ENCODE measurements at regions not wholly inside any gene's neighbourhood (a gene's known extent, or its start where the extent isn't known, plus 50 kb on each side); places are given as distances from the start of the nearest gene placed in this dataset.

DNA sequence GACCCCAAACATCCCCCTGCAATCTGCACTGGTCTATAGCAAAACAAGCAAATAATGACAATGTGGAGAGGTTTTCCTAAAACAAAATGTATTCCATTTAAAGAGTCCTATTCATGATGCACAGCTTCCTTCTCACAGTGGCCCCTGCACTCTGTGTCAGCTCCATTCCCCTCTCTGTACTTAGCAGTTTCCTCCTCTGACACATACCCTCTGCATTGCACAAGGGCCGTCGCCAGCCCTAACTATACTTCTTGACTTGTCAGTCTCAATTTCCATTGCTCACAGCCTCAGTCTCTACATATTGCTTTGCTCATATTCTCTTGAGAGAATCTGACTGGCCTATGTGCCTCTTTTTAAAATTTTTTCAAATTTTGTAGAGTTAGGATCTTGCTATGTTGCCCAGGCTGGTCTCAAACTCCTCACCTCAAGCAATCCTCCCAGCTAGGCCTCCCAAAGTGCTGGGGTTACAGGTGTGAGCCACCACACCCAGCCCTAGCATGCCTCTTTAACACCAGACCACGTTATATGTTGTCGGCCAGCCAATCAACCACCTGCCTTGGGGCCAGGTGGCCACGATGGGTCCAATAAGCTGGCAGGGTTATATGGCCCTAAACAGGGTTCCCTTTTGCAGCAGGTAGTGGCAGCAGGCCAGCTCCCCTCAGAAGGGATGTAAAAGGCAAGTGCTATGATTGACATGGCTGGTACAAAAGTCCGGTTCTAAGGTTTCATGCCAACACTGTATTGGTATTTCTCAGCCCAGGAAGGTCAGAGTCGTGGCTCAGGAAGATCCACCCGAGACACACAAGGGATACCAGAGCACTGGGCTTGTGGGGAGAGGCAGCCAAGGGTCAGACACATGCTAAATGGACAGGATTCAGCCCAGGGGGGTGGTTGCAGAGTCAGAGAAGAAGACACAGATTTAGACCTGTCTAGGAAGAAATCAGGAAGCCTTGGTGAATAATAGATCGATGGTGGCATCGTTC is 59.0 kb upstream of the SMAD3 start:
- H3K9me3 ChIP-seq (ENCODE audit: control insufficient read depth, low read depth, low read length), result no peaks in the 10 kb centered on the region
- no peak overlapping the region for H3K27ac ChIP-seq (ENCODE audit: control insufficient read depth, insufficient read depth, low read length)
- H3K9me1 ChIP-seq (ENCODE audit: control insufficient read depth, extremely low read depth, insufficient read depth, low read length), result no peaks in the 10 kb centered on the region
- no peaks in the 10 kb centered on the region for H4K20me1 ChIP-seq (ENCODE audit: control insufficient read depth, extremely low read depth, insufficient read depth, low read length)
- H3K4me3 ChIP-seq (ENCODE audit: control insufficient read depth in 2 of 3, extremely low read depth in 1 of 3, insufficient read depth in 2 of 3, low read depth in 1 of 3, low read length in 3 of 3), result no peak overlapping the region
- no peaks in the 10 kb centered on the region for H3K36me3 ChIP-seq (ENCODE audit: control insufficient read depth in 2 of 2, extremely low read depth in 1 of 2, insufficient read depth in 2 of 2, low read length in 2 of 2)
- dilution Hi-C loops (cut with MboI; ENCODE audit: extremely low pct_ligation_motif_present, low sequenced_read_pairs), result no loop called here
- no peak for FAIRE-seq
- no peak overlapping the region for H3K9ac ChIP-seq (ENCODE audit: control insufficient read depth, extremely low read depth, insufficient read depth, low read length)
- DNase-seq (ENCODE audit: low read depth, low spot score), result no peak
- no peaks in the 10 kb centered on the region for H3K27me3 ChIP-seq (ENCODE audit: control insufficient read depth, extremely low read depth, insufficient read depth, low read length)
- no peak overlapping the region for H3K4me2 ChIP-seq (ENCODE audit: control insufficient read depth, extremely low read depth, insufficient read depth, low read depth, low read length)
- H3K4me1 ChIP-seq (ENCODE audit: control insufficient read depth, extremely low read depth, insufficient read depth, low read length), result peaks cover 6% of the 10 kb centered on the region
- H2AFZ ChIP-seq (ENCODE audit: control insufficient read depth, low read length), result no peak overlapping the region
- no peaks in the 10 kb centered on the region for H3K79me2 ChIP-seq (ENCODE audit: control insufficient read depth, insufficient read depth, low read length)
- TF ChIP-seq, protein P1, sequence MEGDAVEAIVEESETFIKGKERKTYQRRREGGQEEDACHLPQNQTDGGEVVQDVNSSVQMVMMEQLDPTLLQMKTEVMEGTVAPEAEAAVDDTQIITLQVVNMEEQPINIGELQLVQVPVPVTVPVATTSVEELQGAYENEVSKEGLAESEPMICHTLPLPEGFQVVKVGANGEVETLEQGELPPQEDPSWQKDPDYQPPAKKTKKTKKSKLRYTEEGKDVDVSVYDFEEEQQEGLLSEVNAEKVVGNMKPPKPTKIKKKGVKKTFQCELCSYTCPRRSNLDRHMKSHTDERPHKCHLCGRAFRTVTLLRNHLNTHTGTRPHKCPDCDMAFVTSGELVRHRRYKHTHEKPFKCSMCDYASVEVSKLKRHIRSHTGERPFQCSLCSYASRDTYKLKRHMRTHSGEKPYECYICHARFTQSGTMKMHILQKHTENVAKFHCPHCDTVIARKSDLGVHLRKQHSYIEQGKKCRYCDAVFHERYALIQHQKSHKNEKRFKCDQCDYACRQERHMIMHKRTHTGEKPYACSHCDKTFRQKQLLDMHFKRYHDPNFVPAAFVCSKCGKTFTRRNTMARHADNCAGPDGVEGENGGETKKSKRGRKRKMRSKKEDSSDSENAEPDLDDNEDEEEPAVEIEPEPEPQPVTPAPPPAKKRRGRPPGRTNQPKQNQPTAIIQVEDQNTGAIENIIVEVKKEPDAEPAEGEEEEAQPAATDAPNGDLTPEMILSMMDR (optimal IDR thresholded peaks at IDR 0.05 in 1 of 3, IDR thresholded peaks at IDR 0.05 in 1 of 3, conservative IDR thresholded peaks at IDR 0.05 in 1 of 3; ENCODE audit: extremely low read depth in 1 of 3, insufficient read depth in 2 of 3, low read length in 3 of 3), result no peak
- no peak for TF ChIP-seq EZH2 (IDR thresholded peaks at IDR 0.05; ENCODE audit: low read length)

DNA sequence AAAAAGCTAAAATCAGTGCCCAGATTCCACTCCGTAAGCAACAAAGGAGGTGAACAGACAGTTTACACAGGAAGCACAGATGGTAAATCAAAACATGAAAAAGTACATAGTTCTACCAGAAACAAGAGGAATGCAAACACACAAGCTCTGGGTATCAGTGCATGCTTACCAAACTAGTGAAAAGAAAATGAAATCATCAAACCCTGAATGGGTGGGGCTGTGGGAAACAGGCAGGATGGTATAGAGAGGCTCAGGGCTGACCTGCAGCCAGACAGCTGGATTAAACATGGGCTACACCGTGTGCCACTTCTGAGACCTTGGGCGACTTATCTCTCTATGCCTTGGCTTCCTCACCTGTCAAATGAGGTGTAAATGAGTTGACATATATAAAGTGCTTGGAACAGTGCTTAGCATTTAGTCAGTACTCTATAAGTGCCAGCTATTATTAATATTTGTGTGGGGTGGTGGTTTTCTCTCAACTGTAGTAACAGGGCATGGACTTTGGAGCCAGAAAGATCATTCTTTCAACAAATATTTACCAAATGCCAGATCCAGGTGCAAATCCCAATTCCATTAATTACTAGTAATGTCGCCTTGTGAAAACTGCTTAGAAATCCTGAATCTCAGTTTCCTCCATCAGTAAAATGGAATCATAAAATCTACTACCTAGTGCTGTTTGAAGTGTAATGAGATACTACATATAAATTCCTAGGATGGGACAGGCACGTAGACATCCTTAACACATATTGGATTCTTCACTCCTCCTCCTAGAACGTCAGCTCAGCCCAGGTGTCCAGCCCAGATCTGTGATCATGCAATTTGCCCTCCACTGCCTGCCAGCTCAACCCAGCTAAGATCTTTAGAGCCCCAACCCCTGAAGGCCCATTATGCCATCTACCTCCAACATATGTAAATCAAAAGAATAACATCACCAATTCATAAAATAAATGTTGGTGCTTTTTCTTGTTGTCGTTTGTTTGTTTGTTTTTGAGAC is 55.5 kb upstream of the SMAD3 start:
- FAIRE-seq, result no peak
- dilution Hi-C loops (cut with MboI; ENCODE audit: extremely low pct_ligation_motif_present, low sequenced_read_pairs), result no loop called here
- Histone ChIP-seq H3K4me1 (ENCODE audit: control insufficient read depth, extremely low read depth, insufficient read depth, low read length) (peaks cover 7% of the 10 kb centered on the region), H3K9me1 (ENCODE audit: control insufficient read depth, extremely low read depth, insufficient read depth, low read length) (no peaks in the 10 kb centered on the region), H3K36me3 (ENCODE audit: control insufficient read depth in 2 of 2, extremely low read depth in 1 of 2, insufficient read depth in 2 of 2, low read length in 2 of 2) (no peaks in the 10 kb centered on the region), H4K20me1 (ENCODE audit: control insufficient read depth, extremely low read depth, insufficient read depth, low read length) (no peaks in the 10 kb centered on the region), H3K79me2 (ENCODE audit: control insufficient read depth, insufficient read depth, low read length) (no peaks in the 10 kb centered on the region), H3K9ac (ENCODE audit: control insufficient read depth, extremely low read depth, insufficient read depth, low read length) (no peak overlapping the region), H3K4me2 (ENCODE audit: control insufficient read depth, extremely low read depth, insufficient read depth, low read depth, low read length) (no peak overlapping the region), H2AFZ (ENCODE audit: control insufficient read depth, low read length) (no peak overlapping the region), H3K4me3 (ENCODE audit: control insufficient read depth in 2 of 3, extremely low read depth in 1 of 3, insufficient read depth in 2 of 3, low read depth in 1 of 3, low read length in 3 of 3) (no peak overlapping the region), H3K27me3 (ENCODE audit: control insufficient read depth, extremely low read depth, insufficient read depth, low read length) (no peaks in the 10 kb centered on the region), H3K27ac (ENCODE audit: control insufficient read depth, insufficient read depth, low read length) (no peak overlapping the region), H3K9me3 (ENCODE audit: control insufficient read depth, low read depth, low read length) (no peaks in the 10 kb centered on the region)
- no peak for DNase-seq (ENCODE audit: low read depth, low spot score)
- no peak for TF ChIP-seq EZH2 (IDR thresholded peaks at IDR 0.05; ENCODE audit: low read length)
- TF ChIP-seq, protein P1 (optimal IDR thresholded peaks at IDR 0.05 in 1 of 3, IDR thresholded peaks at IDR 0.05 in 1 of 3, conservative IDR thresholded peaks at IDR 0.05 in 1 of 3; ENCODE audit: extremely low read depth in 1 of 3, insufficient read depth in 2 of 3, low read length in 3 of 3), result no peak
